Thyroid gland (tissue), 4 donors: ENCODE measurements at regions not wholly inside any gene's neighbourhood (a gene's known extent, or its start where the extent isn't known, plus 50 kb on each side); places are given as distances from the start of the nearest gene placed in this dataset.

ENCODE experiments used
- CTCF ChIP-seq, 6 experiments: fragments of 200-600 bp in 3 of 6; fragments of 450-650 bp in 3 of 6; sonication (generic) in 3 of 6; IDR thresholded peaks; one replicate each; pipeline ENCODE4 v1.5.1; 2016 to 2019; ENCODE audit warnings: antibody characterized with exemption in 6 of 6, mild to moderate bottlenecking in 2 of 6, inconsistent platforms in 1 of 6, moderate library complexity in 1 of 6
- POLR2A ChIP-seq, 2 donors: fragments of 450-650 bp; IDR thresholded peaks; one replicate each; pipeline ENCODE4 v1.6.1; 2017; ENCODE audit warnings: antibody characterized with exemption in 2 of 2, mild to moderate bottlenecking in 2 of 2, moderate library complexity in 1 of 2

- TF ChIP-seq CTCF (IDR thresholded peaks at IDR 0.05) = no peak
- no peak for TF ChIP-seq POLR2A (IDR thresholded peaks at IDR 0.05)
Observed at GRCh38 chr1:239662950-239663349, 276.6 kb downstream of the CHRM3 start.
